RPMI7951 (cell line): ENCODE measurements at regions not wholly inside any gene's neighbourhood (a gene's known extent, or its start where the extent isn't known, plus 50 kb on each side); places are given as distances from the start of the nearest gene placed in this dataset.

Source experiments
- DNase-seq: peaks from one replicate; pipeline ENCODE4 v3.0.0-alpha.2; 2012; ENCODE audit warnings: low read depth

DNA sequence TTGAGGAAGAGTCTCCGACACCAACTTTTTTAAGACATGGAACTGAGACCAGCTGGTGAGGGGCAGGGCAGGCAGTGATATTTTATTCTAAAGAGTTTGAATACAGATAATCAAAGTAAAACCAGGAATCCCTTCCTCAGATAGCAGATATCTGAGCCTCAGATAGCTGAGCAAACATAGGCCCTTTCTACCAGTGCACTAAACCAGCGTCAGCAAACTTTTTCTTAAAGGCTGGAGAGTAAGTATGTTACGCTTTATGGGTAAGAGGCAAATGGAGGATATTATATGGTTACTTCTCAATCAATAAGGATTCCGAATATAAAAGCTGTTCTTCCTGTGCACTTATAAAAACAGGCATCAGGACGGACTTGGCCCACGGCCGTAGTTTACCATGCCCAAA lies 73.9 kb downstream of the WNT5A start:
- no peak for DNase-seq

DNA sequence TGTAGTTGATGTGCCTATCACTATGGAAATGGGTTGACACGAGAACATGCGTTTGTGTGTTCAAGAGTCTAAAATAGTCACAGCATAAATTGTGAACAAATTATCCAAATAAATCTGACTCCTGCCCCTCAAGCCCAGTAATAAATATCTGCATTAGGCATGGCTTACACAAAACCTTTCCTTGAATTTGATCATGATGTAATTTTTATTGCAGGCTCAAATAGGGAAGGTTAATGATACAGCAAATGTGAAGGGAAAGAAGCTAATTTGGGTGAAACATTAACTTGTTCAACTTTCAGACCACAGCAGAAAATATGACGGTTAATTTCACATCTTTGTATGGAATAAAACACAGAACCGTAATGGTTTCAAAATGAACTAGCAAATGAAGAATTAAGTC lies 74.6 kb downstream of the WNT5A start:
- no peak for DNase-seq

DNA sequence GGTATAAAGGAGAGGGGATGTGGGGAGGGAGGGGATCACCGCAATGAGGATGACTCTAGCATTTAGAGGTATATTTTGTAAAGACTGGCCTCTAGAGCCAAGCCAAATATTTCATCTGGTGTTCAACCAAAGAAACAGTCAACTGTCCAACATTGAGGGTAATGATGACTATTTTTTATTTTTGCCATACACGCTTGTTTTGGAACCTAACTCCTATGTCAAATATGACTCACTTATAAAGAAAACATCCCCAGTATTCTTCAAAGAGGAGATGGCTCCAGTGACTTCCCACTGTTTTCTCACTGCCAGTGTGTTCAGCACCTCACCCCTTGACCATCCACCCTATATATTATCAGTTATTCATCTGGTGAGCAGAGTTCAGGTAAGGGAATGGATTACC lies 77.3 kb downstream of the WNT5A start:
- DNase-seq: peak; percentile 74

DNA sequence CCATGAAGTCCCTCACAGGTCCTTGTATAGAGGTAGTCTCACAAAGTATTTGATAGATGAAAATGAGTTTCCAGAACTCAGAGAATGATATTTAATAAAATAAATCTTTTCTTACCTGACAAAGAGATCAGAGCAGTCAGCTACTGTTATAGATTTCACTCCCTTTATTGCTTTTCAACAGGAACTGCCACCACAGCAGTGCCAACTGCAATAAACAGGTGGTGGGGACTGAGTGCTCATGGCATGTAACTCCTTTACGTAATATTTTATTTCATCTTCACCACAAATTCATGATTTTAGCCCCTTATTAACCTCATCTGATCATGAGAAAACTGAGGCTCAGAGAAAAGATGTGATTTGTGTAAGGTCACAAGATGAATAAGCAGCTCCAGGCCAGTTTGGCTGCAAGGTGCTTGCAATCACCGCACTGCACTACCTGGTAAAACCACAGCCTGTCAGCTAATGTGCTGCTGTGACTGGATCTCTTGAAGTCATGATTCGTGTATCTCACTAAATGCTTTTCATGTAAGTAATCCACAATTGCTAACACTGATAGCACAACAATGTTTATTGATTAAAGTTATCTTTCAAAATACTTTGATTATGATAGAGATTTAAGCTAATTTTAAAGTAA lies 78.8 kb downstream of the WNT5A start:
- no peak for DNase-seq

DNA sequence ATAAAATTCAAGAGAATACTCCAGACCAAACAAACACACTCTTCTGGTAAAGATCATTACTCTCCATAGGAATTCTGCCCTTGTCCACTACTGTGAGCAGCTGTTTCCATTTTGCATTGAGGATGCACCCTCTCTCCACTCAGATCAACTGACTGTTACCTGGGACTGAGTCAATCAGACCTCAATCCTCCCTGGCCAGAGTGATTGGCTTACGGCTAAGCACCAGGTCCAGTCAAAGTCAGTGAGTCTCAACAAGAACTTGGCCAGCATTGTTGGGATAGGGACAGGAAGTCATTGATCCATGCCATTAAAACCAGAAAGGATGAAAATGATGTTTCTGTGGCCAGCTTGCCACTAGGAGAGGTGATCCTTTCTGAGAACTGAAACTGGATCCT lies 79.7 kb downstream of the WNT5A start:
- peak; percentile 69 for DNase-seq

DNA sequence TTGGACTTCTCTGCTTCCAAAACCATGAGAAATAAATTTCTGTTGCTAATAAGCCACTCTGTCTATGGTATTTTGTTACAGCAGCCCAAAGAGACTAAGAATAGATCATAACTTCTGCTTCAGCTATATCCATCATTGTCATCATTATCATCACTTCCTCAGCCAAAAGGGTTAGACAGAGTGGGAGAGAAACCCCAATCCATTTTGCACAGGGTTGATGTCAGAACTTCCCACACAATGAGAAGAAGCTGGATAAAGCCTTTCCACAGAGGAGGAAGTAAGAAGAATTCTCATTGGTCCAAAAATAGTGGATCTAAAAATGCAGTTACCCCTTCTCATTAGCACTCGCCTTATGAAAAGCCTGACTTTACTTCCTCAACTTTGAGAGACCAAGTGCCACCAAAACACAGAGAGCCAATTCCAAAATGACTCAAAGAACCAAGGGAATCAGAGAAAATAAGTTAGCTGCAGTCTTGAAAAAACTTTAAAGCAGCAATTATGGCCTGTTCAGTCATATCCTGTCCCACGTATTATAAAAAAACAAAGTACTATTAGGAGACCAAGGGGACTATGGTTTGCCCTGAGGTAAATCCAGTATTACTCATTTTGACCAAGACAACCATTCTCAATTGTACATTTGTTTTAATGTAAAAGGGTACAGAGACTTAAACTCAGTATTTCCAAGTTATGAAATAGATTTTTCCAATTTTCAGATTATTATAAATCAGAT lies 80.2 kb downstream of the WNT5A start:
- DNase-seq: peak; percentile 94

DNA sequence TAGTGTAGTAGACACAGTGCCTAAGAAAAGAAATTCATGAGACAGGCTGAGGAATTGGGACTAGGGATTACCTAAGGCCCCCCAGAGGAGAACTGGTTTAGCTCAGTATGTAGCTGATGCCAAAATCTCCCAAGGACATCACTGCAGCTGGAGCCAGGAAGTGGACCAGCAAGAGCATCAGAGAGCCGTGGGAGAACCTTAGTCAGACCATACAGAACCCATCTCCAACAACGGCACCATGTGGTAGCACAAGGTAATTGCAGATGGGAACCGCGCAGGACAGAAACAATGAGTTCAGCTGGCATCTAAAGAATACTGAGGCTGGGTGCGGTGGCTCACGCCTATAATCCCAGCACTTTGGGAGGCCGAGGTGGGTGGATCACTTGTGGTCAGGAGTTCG lies 81.7 kb downstream of the WNT5A start:
- peak; percentile 59 for DNase-seq

DNA sequence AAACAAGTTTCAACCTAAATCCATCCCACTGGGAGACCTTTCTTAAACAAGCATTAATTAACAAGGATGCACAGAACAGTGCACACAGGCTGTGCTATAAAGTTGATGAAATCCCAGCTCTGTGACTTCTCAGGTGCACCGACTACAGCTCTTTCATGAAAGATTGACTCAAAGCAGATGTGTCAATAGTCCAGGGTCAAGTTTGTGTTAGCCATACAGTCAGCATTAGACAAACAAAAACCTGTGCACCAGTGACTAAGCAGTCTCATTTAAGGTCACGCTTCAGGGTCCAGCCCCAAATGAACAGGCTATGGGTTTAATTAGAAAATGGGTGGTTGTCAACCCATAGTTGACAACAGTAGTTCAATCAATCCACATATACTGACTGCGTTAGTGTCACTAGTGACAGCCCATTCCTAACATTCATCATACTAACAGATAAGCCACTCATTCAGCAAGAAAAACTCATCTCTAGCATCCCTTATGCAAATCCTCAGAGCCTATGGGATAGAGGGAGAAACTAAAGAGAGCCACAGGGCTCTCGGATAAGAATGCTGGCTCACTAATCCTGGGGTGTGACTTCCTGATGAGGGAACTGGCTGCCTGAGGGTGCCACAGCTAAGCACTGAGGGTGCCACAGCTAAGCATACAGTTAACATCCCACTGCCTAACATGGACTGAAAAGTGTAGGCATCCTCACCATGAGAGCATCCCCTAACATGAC lies 84.1 kb downstream of the WNT5A start:
- peak; percentile 58 for DNase-seq

DNA sequence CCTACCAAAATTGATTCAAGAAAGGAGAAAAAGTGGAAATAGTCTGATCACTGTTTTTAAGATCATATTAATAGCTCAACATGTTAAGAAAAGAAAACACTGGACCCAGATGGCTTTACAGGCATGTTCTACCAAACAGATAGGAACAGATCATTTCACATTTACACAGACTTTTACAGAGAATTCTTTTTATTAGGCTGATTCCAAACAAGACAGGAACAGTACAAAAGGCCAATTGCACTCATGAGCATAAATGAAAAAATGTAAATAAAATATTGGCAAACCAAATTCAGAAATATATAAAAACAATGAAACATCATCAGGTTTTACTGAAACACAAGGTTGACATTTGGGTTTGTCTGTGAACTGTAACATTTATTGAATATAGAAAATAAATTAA lies 106.5 kb downstream of the WNT5A start:
- no peak for DNase-seq

DNA sequence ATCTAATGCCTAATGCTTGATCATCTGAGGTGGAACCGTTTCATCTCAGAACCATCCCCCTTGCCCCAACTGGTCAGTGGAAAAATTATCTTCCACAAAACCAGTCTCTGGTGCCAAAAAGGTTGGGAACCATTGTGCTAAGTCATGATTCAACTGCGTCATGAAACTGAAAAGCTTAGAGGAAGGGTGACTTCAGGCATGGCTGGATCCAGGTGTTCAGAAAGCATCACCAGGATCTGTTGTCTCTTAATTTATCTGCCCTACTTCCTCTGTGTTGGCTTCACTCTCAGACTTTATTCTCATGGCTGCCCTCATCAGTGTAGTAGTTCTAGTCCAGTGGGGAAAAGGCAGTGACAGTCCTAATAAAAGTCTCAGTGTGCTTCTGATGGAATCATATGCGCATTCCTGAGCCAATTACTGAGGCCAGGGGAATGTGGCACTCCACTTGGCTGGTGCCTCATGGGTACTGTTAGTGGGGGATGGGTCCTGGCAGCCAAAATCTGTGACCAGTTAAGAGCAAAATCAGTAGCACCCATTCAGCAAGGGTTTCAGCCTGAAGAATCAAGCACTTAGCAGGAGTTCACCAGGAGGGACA lies 110.3 kb downstream of the WNT5A start:
- no peak for DNase-seq

DNA sequence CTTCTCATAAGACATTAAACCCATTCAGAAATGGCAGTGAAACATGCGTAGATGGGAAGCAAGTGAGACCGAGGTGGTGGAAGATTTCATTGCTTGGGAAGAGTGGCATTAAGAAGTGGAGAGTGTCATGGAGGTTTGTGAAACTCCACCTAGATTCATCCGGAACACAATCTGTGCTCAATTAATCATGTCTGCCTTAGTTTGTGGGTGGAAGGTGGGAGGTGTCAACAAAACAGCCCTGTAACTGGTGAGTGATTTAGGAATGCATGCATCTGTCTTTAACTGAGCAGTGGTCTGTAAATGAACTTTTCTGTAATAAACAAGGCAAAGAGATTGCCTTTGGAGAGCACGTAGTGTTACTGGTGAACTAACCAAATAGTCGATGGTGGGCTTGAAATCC lies 113.7 kb downstream of the WNT5A start:
- peak; percentile 34 for DNase-seq

DNA sequence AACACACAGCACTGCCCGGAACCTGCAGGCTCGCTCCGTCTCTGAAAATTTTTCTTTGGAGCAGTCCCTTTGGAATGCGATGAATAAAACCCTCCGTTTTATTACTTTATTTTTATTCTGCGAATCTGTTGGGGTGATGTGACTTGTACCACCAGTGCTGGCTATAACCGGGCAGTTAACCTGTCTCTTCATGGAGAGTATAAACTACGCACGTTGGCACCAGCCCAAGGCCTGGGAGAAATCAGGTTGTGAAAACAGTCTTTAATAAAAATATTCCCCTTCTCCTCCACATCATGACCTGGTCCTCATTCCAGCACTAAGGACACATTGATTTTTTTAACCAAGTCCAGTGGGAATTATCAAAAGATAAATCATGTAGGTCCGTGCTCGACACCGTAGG lies 116.8 kb downstream of the WNT5A start:
- DNase-seq: no peak

DNA sequence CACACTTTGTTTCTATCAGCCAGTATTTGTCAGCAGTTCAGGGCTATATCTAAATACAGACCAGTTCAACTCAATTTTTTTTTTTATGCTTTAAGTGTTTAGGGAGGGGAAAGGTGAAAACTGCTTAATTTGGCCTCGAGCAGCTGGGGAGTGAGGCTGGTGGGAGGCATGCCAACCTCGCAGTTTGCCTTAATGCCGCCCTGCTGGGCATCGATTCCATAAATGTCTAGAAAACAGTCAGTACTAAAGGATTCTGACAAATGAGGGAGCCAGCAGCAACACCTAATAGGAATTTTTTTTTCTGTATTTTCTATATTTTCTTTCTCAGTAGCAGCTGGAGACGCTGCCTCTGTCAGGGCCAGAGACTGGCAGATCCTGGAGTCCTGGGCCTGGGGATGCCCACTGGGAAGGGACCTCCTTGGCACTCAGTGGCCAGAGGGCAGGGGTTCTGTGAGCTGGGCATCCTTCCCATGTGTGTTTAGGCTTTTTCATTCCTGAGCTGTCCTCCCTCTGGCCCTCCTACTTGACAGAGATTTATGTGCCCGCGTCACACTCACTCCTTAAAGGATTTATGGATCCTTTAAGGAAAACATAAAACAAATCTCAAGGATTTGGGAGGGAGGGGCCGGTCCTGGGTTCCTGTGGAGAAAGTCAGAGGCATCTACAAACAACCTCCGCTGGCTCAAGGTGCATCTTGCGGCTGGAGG lies 117.8 kb downstream of the WNT5A start:
- no peak for DNase-seq

DNA sequence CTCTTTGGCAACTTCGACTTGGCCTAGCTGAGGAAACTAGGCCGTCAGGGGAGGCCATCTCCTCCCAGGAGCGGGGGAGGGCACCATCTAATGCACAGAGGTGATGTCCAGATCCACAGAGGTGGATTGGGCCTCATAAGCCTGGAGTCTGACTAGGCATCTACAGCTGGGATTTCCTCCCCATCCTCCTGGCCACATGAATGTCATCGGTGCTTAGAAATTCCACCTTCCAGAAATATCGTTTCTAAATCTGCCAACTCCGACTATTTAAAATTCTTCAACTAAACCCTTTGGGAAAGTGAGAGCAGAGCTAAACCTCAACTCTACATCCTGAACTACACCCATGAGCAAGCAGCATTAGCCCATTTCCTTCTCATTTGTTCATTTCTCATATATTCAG lies 118.7 kb downstream of the WNT5A start:
- DNase-seq: no peak

DNA sequence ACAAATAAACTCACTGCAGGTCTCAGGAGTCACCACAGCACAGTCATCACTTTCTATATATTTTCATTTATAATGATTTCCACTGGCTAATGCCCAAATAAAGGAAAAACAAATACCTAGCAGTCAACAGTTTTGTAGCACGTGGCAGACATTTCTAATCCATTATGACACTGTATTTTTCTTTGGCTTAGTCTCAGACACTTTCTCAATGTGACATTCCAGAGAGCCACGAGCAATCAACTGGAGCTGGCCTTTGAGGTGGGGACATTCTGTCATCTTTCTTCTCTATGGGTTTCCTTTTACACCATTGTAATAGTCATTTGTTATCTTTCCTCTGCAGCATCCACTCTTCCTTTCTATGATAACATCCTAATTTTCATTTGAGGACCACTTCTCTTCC lies 119.7 kb downstream of the WNT5A start:
- DNase-seq: no peak

DNA sequence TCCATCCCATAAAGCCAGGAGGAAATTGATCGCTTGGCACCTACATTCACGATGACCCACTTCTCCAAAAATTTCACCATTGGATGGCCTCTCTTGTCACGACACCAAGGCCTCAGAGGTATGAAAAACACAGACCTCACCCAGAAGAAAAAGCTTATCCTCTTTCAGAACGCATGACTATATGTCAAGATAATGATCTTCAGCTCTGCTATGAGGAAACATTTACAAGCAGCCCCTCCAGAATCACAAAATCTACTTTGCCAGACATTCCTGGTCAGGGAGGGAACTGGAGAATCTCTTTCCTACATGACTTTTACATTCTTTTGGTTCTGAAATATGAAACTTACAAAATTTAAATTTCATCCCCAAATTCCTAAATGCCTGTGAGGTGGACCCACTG lies 122.7 kb downstream of the WNT5A start:
- peak; percentile 25 for DNase-seq

DNA sequence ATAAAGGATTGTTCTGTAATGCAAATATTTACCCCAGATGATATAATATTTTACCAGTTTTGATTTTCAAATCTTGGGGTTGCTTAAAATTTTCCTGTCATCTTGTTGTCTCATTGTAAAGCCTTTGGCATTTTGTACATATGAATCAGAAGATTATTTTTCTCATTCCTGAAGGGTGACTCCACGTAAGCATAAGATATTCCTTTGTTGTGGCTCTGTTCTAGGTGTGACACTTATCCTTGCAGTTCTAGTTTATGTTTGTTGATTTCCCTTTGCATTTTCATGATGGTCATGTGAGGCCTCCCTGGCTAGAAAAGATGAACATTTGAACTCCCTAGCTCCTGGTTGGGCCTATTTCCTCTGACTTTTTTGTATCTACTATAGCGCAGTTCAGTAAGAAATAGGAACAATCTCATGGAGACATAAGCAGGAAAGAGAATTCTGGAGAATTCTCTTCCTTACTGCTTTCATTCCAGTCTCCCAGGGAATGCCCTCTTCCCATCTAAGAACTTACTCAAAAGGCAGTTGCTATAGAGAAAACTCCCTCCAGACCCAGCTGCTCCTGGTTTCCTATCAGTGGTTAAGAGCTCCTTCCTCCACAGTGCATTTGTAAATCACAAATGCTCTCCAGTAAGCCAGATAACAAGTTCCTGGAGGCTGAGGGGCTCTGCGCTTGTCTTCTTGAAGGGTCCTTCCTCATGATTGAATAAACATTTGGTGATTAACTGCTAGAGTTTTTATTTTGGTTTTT lies 124.7 kb downstream of the WNT5A start:
- DNase-seq: peak; percentile 45

DNA sequence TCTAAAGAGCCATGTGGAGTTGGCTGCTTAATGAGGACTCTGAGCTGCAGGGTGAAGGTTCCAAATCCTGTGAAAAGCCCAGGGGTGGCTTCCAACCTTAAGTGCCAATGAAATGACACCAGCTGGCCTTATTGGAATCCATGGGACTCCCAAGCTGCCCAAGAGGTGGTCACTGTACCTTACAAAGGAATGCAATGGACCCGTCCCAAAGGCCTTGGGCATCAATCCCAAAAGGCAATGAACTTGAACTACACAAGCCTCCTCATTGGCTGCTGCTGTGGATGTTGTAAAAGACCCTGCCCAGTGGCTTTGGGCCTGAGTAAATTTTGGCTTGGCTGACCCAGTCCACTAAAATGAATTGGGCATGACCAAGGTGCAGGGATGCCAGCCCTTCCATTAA lies 129.3 kb downstream of the WNT5A start:
- DNase-seq: no peak

DNA sequence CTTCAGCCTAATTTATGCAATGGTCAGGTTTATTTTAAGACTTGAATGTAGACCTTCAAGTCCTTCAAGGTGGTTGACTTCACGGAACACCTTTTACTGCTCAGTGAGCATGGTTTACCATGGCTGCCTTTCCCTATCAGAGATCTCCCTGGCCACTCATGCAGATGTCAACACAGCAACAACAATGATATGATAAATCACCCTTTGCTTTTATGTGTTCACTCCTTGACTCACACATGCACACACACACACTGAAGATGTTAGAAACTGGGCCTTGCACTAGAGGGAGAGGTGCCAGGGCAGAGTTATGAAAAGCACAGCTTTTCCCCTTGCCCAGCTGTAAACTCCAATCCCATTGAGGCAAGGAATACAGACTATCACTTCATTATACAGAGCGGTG lies 134.4 kb downstream of the WNT5A start:
- no peak for DNase-seq

DNA sequence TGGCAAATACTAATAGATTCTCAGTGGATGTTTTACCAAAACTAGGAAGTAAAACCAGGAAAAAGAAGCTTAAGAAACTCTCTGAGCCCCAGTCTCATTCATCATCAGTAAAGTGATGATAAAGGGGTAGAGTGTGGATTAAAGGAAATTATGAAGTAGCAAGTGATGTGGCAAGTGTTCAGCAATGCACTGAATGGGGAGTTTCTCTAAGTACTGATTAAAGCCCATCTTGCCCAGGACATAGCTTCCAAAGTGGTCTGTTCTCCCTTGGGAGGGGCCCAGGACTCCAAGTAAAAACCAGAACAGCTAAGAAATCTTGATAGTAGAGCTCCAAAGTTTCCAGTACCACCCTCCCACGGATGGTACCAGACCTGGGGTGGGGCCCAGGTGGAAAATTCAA lies 137.3 kb downstream of the WNT5A start:
- no peak for DNase-seq
